CD14-positive monocyte (primary cell): ENCODE measurements at regions not wholly inside any gene's neighbourhood (a gene's known extent, or its start where the extent isn't known, plus 50 kb on each side); places are given as distances from the start of the nearest gene placed in this dataset.

Experiments used
- DNase-seq, 3 donors: peaks; one replicate each; pipeline ENCODE4 v3.0.0-alpha.2; 2011 to 2022
- H2AFZ ChIP-seq: 2 replicates; pipeline ENCODE4 v1.6.0; 2012; ENCODE audit warnings: mild to moderate bottlenecking, low read depth, low read length, inconsistent platforms; ENCODE audit not compliant: insufficient read depth, poor library complexity, severe bottlenecking
- H3K27ac ChIP-seq, 2 donors: 1 replicate in 1 of 2; 2 replicates in 1 of 2; pipeline ENCODE4 v1.5.1; 2012 to 2013; ENCODE audit warnings: low read length in 2 of 2, control low read depth in 1 of 2, inconsistent platforms in 1 of 2, low read depth in 1 of 2, mild to moderate bottlenecking in 1 of 2
- H3K27me3 ChIP-seq, 2 donors: one replicate each; pipeline versions ENCODE4 v1.6.0 to v1.6.1; 2011 to 2013; ENCODE audit warnings: low read length in 2 of 2; ENCODE audit not compliant: control insufficient read depth in 2 of 2, insufficient read depth in 2 of 2
- H3K36me3 ChIP-seq, 2 donors: replicated peaks in 1 of 2; 1 replicate in 1 of 2; 2 replicates in 1 of 2; pipeline versions ENCODE4 v1.5.1 to v1.6.1; 2012 to 2013; ENCODE audit warnings: low read length in 2 of 2, control low read depth in 1 of 2, inconsistent platforms in 1 of 2, mild to moderate bottlenecking in 1 of 2; ENCODE audit not compliant: insufficient read depth in 2 of 2, control insufficient read depth in 1 of 2
- H3K4me1 ChIP-seq, 2 donors: 1 replicate in 1 of 2; 2 replicates in 1 of 2; pipeline versions ENCODE4 v1.5.1 to v1.6.1; 2012 to 2013; ENCODE audit warnings: low read length in 2 of 2, control low read depth in 1 of 2, inconsistent platforms in 1 of 2, mild to moderate bottlenecking in 1 of 2, moderate library complexity in 1 of 2; ENCODE audit not compliant: insufficient read depth in 2 of 2, control insufficient read depth in 1 of 2
- H3K4me2 ChIP-seq: replicated peaks from 2 replicates; pipeline ENCODE3; 2012; ENCODE audit warnings: low read length, moderate library complexity, mild to moderate bottlenecking; ENCODE audit not compliant: poor library complexity, severe bottlenecking; ENCODE audit errors: extremely low read depth
- H3K4me3 ChIP-seq, 3 experiments: fragments of 200-600 bp in 1 of 3; sonication (generic) in 1 of 3; replicated peaks in 1 of 3; 1 replicate in 2 of 3; 2 replicates in 1 of 3; pipeline ENCODE4 v1.5.1; 2011 to 2013; ENCODE audit warnings: low read length in 3 of 3, mild to moderate bottlenecking in 3 of 3, control low read depth in 2 of 3, low read depth in 2 of 3, inconsistent platforms in 1 of 3, moderate library complexity in 1 of 3
- H3K79me2 ChIP-seq: 2 replicates; pipeline ENCODE4 v1.6.0; 2012; ENCODE audit warnings: mild to moderate bottlenecking, control low read depth, inconsistent platforms, low read length, moderate library complexity; ENCODE audit not compliant: insufficient read depth
- H3K9ac ChIP-seq: 2 replicates; pipeline ENCODE4 v1.6.0; 2017; ENCODE audit warnings: low read length, mild to moderate bottlenecking; ENCODE audit not compliant: insufficient read depth, poor library complexity, severe bottlenecking
- H3K9me3 ChIP-seq, 2 donors: replicated peaks in 1 of 2; 1 replicate in 1 of 2; 2 replicates in 1 of 2; pipeline versions ENCODE4 v1.5.1 to v1.6.1; 2012 to 2013; ENCODE audit warnings: low read length in 2 of 2, control low read depth in 1 of 2; ENCODE audit not compliant: control insufficient read depth in 1 of 2, insufficient read depth in 1 of 2
- H4K20me1 ChIP-seq: 2 replicates; pipeline ENCODE4 v1.6.0; 2012; ENCODE audit warnings: mild to moderate bottlenecking, low read length, control low read depth, moderate library complexity; ENCODE audit not compliant: insufficient read depth
- H3K27ac Mint-ChIP-seq, 7 donors: one replicate each; pipeline ENCODE4 v1.8.0; 2020; ENCODE audit warnings: mild to moderate bottlenecking in 7 of 7, mixed read lengths in 7 of 7, moderate library complexity in 6 of 7, inconsistent platforms in 2 of 7
- H3K27me3 Mint-ChIP-seq, 3 donors: one replicate each; pipeline ENCODE4 v1.8.0; 2021 to 2022; ENCODE audit warnings: low read depth in 3 of 3, mild to moderate bottlenecking in 3 of 3, mixed read lengths in 3 of 3, moderate library complexity in 3 of 3, inconsistent platforms in 1 of 3
- H3K36me3 Mint-ChIP-seq, 2 donors: one replicate each; pipeline ENCODE4 v1.8.0; 2020; ENCODE audit warnings: mixed read lengths in 2 of 2, inconsistent platforms in 1 of 2, mild to moderate bottlenecking in 1 of 2
- H3K4me1 Mint-ChIP-seq: one replicate; pipeline ENCODE4 v1.8.0; 2020; ENCODE audit warnings: mild to moderate bottlenecking, mixed read lengths
- H3K4me3 Mint-ChIP-seq, 2 donors: one replicate each; pipeline ENCODE4 v1.8.0; 2020; ENCODE audit warnings: mild to moderate bottlenecking in 2 of 2, mixed read lengths in 2 of 2, moderate library complexity in 1 of 2
- H3K9me3 Mint-ChIP-seq, 7 donors: one replicate each; pipeline ENCODE4 v1.8.0; 2020 to 2022; ENCODE audit warnings: mixed read lengths in 7 of 7, mild to moderate bottlenecking in 6 of 7, moderate library complexity in 6 of 7, inconsistent platforms in 2 of 7
- WGBS: methylation state at CpG from one replicate; pipeline ENCODE4 v1.1.5; 2013; ENCODE audit warnings: missing lambda C conversion rate; ENCODE audit not compliant: insufficient coverage; 5-methylcytosine and 5-hydroxymethylcytosine counted together
- intact Hi-C, 2 donors: fragments of 100-400 bp; cut with micrococcal nuclease; formaldehyde crosslinking; loops; one replicate each; pipeline versions ENCODE4 v1.15.0 to v1.15.1; 2023
- TF ChIP-seq, protein P1 (sequence below): fragments of 200-600 bp; IDR thresholded peaks from one replicate; pipeline ENCODE4 v1.8.0; 2022; ENCODE audit warnings: antibody characterized with exemption, mild to moderate bottlenecking

DNA sequence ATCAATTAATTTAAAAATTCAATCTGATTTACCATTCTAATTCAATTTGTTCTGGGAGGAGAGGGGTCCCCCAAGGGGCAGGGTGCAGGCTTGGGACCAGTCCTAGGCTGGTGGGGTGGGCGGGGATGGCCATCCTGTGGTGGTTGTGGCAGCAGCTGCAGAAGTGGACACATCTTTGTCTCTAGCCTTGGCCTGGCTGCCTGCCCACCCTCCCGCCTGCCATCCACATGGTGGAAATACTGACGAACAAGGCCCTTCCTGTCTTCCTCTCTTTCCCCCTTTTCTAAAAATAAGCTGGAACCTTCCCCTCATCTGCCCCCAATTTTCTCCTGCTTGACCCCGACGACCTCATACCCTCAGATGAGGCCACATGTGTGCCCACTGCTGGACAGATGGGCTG is 130.9 kb downstream of the FOXD2 start:
- Mint-ChIP-seq H3K36me3 (no peaks in the 10 kb centered on the region), H3K4me1 (no peaks in the 10 kb centered on the region), H3K9me3 (peaks cover 0 to 2% (median 0%) of the 10 kb centered on the region in 7 donors), H3K27me3 (peaks cover 16 to 31% (median 21%) of the 10 kb centered on the region in 3 donors), H3K27ac (no peak overlapping the region), H3K4me3 (peak overlapping the region in 1 of 2 donors; percentile 63)
- 86% methylated on average over 1 of the region's 5 CpGs for WGBS
- no peaks in the 10 kb centered on the region for H3K79me2 ChIP-seq
- no peak overlapping the region for H3K27ac ChIP-seq
- H3K4me1 ChIP-seq: no peaks in the 10 kb centered on the region
- H3K4me2 ChIP-seq: no peak overlapping the region
- intact Hi-C loops: no loop called here
- H3K9me3 ChIP-seq: no peaks in the 10 kb centered on the region
- no peaks in the 10 kb centered on the region for H3K36me3 ChIP-seq
- DNase-seq: no peak
- no peak overlapping the region for H3K9ac ChIP-seq
- H3K27me3 ChIP-seq: peaks cover 0 to 9% of the 10 kb centered on the region in 2 donors
- no peak overlapping the region for H2AFZ ChIP-seq
- no peaks in the 10 kb centered on the region for H4K20me1 ChIP-seq
- no peak overlapping the region for H3K4me3 ChIP-seq
- TF ChIP-seq, protein P1, sequence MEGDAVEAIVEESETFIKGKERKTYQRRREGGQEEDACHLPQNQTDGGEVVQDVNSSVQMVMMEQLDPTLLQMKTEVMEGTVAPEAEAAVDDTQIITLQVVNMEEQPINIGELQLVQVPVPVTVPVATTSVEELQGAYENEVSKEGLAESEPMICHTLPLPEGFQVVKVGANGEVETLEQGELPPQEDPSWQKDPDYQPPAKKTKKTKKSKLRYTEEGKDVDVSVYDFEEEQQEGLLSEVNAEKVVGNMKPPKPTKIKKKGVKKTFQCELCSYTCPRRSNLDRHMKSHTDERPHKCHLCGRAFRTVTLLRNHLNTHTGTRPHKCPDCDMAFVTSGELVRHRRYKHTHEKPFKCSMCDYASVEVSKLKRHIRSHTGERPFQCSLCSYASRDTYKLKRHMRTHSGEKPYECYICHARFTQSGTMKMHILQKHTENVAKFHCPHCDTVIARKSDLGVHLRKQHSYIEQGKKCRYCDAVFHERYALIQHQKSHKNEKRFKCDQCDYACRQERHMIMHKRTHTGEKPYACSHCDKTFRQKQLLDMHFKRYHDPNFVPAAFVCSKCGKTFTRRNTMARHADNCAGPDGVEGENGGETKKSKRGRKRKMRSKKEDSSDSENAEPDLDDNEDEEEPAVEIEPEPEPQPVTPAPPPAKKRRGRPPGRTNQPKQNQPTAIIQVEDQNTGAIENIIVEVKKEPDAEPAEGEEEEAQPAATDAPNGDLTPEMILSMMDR: no peak

DNA sequence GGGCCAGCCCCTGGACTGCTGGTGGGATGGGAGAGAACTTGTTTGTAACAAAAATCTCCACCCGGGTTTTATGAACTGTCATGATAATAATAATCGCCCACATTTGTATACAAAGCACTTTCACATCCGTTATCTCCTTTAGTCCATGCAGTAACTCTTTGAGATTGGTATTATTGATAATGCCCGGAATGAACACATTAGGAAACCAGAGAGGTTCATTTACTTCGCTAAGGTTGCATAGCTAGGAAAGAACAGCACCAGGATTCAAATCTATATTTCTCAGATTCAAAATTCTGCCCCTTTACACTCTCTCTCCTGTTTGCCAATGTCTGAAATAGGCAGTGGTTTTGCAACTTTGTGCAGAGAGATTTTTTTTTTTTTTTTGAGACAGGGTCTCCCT is 131.4 kb downstream of the FOXD2 start:
- Histone ChIP-seq H3K79me2 (no peaks in the 10 kb centered on the region), H2AFZ (no peak overlapping the region), H3K27ac (no peak overlapping the region), H3K4me1 (no peaks in the 10 kb centered on the region), H3K4me3 (no peak overlapping the region), H3K9me3 (no peaks in the 10 kb centered on the region), H3K27me3 (peaks cover 0 to 9% of the 10 kb centered on the region in 2 donors), H3K9ac (no peak overlapping the region), H3K4me2 (no peak overlapping the region), H3K36me3 (no peaks in the 10 kb centered on the region), H4K20me1 (no peaks in the 10 kb centered on the region)
- Mint-ChIP-seq H3K4me3 (peak overlapping the region in 1 of 2 donors; percentile 44), H3K9me3 (peaks cover 0 to 2% (median 0%) of the 10 kb centered on the region in 7 donors), H3K27ac (no peak overlapping the region), H3K4me1 (no peaks in the 10 kb centered on the region), H3K27me3 (peaks cover 16 to 31% (median 21%) of the 10 kb centered on the region in 3 donors), H3K36me3 (no peaks in the 10 kb centered on the region)
- WGBS: no CpG with 5 or more reads among the region's 5 CpGs
- intact Hi-C loops: no loop called here
- TF ChIP-seq, protein P1: no peak
- no peak for DNase-seq
